SK-N-SH treated with all-trans-retinoic acid at 6 μM for 48 hours (cell line): ENCODE measurements at regions not wholly inside any gene's neighbourhood (a gene's known extent, or its start where the extent isn't known, plus 50 kb on each side); places are given as distances from the start of the nearest gene placed in this dataset.

Experiments
- ATAC-seq: fragments of 200-7000 bp; cut with Tn5 transposase; 3 replicates; pipeline ENCODE4 v1.9.1; 2020; ENCODE audit warnings: mild to moderate bottlenecking, moderate library complexity
- ARNTL ChIP-seq: fragments of 450-650 bp; formaldehyde crosslinking; IDR thresholded peaks from 2 replicates; pipeline ENCODE4 v1.5.0; 2020; ENCODE audit warnings: low read depth, mild to moderate bottlenecking, moderate library complexity, borderline replicate concordance
- BACH2 ChIP-seq: fragments of 250-450 bp; sonication (Bioruptor Pico); IDR thresholded peaks from 2 replicates; pipeline ENCODE4 v1.9.0; 2021; ENCODE audit warnings: mild to moderate bottlenecking, borderline replicate concordance
- CSDC2 ChIP-seq: fragments of 250-450 bp; sonication (Bioruptor Pico); IDR thresholded peaks from 2 replicates; pipeline ENCODE4 v1.5.0; 2020; ENCODE audit warnings: mild to moderate bottlenecking, moderate library complexity
- CSRNP3 ChIP-seq: fragments of 250-450 bp; sonication (Bioruptor Pico); IDR thresholded peaks from 2 replicates; pipeline ENCODE4 v1.5.1; 2021; ENCODE audit warnings: mild to moderate bottlenecking, moderate library complexity
- ESRRG ChIP-seq: fragments of 250-450 bp; sonication (Bioruptor Pico); IDR thresholded peaks from 2 replicates; pipeline ENCODE4 v1.6.1; 2021; ENCODE audit warnings: mild to moderate bottlenecking
- GLIS3 ChIP-seq: fragments of 250-450 bp; sonication (Bioruptor Pico); IDR thresholded peaks from 2 replicates; pipeline ENCODE4 v1.5.0; 2020; ENCODE audit warnings: mild to moderate bottlenecking, moderate library complexity
- ISL1 ChIP-seq: fragments of 250-450 bp; sonication (Bioruptor Pico); IDR thresholded peaks from 2 replicates; pipeline ENCODE4 v2.1.2; 2022; ENCODE audit warnings: mild to moderate bottlenecking, moderate library complexity
- OSR1 ChIP-seq: fragments of 250-450 bp; sonication (Bioruptor Pico); IDR thresholded peaks from 2 replicates; pipeline ENCODE4 v1.8.0; 2022; ENCODE audit warnings: moderate library complexity, mild to moderate bottlenecking, inconsistent platforms
- POU6F1 ChIP-seq: fragments of 250-450 bp; sonication (Bioruptor Pico); IDR thresholded peaks from 2 replicates; pipeline ENCODE4 v1.8.0; 2021; ENCODE audit warnings: low read depth, mild to moderate bottlenecking, moderate library complexity, borderline replicate concordance
- RARB ChIP-seq: fragments of 250-450 bp; sonication (Bioruptor Pico); IDR thresholded peaks from 2 replicates; pipeline ENCODE4 v1.8.0; 2021; ENCODE audit warnings: mild to moderate bottlenecking, moderate library complexity
- SNAI2 ChIP-seq: fragments of 250-450 bp; sonication (Bioruptor Pico); IDR thresholded peaks from 2 replicates; pipeline ENCODE4 v1.5.0; 2020; ENCODE audit warnings: mild to moderate bottlenecking, moderate library complexity
- TCF4 ChIP-seq: fragments of 250-450 bp; sonication (Bioruptor Pico); IDR thresholded peaks from 2 replicates; pipeline ENCODE4 v1.8.0; 2021; ENCODE audit warnings: mild to moderate bottlenecking, moderate library complexity, borderline replicate concordance
- TOX ChIP-seq: fragments of 250-450 bp; sonication (Bioruptor Pico); IDR thresholded peaks from 2 replicates; pipeline ENCODE4 v1.8.0; 2021; ENCODE audit warnings: mild to moderate bottlenecking, moderate library complexity, borderline replicate concordance
- TSHZ2 ChIP-seq: fragments of 250-450 bp; sonication (Bioruptor Pico); IDR thresholded peaks from 2 replicates; pipeline ENCODE4 v1.5.0; 2020; ENCODE audit warnings: mild to moderate bottlenecking, moderate library complexity
- ZFP30 ChIP-seq: fragments of 450-650 bp; formaldehyde crosslinking; IDR thresholded peaks from 2 replicates; pipeline ENCODE4 v1.5.0; 2022; ENCODE audit warnings: mild to moderate bottlenecking, moderate library complexity
- ZNF565 ChIP-seq: fragments of 450-650 bp; formaldehyde crosslinking; conservative IDR thresholded peaks from 2 replicates; pipeline ENCODE4 v1.5.0; 2020; ENCODE audit warnings: low read depth, mild to moderate bottlenecking, moderate library complexity
- TF ChIP-seq, protein P1 (sequence below): fragments of 250-450 bp; sonication (Bioruptor Pico); IDR thresholded peaks from 2 replicates; pipeline ENCODE4 v1.5.1; 2020; ENCODE audit warnings: low read depth, mild to moderate bottlenecking, moderate library complexity

DNA sequence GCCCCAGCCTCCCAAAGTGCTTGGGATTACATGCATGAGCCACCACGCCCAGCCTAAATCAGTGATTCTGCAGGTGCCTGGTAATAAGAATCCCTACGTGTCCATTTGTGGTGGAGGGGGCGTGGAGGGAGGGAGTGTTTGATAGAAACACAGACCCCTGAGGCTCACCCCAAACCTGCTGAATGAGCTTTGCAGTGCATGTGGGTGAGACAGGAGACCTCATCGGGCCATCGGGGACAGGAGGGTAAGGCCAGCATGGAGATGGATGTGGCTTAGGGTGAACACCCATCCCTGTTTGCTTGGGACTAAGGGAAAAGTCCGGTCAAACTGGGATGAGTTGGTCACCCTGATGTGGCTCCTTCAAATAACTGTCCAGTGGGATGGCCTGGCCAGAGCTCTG is 71.3 kb upstream of the ALX4 start:
- TF ChIP-seq CSDC2 (CRISPR knock-in tag) (no peak), ESRRG (CRISPR knock-in tag) (no peak), TCF4 (CRISPR knock-in tag) (no peak), CSRNP3 (CRISPR knock-in tag) (no peak), POU6F1 (no peak), GLIS3 (CRISPR knock-in tag) (no peak), ISL1 (CRISPR knock-in tag) (no peak), ZNF565 (no peak), BACH2 (CRISPR knock-in tag) (no peak)
- TF ChIP-seq, protein P1, sequence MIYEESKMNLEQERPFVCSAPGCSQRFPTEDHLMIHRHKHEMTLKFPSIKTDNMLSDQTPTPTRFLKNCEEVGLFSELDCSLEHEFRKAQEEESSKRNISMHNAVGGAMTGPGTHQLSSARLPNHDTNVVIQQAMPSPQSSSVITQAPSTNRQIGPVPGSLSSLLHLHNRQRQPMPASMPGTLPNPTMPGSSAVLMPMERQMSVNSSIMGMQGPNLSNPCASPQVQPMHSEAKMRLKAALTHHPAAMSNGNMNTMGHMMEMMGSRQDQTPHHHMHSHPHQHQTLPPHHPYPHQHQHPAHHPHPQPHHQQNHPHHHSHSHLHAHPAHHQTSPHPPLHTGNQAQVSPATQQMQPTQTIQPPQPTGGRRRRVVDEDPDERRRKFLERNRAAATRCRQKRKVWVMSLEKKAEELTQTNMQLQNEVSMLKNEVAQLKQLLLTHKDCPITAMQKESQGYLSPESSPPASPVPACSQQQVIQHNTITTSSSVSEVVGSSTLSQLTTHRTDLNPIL (CRISPR knock-in tag), result no peak
- ATAC-seq, result no peak

DNA sequence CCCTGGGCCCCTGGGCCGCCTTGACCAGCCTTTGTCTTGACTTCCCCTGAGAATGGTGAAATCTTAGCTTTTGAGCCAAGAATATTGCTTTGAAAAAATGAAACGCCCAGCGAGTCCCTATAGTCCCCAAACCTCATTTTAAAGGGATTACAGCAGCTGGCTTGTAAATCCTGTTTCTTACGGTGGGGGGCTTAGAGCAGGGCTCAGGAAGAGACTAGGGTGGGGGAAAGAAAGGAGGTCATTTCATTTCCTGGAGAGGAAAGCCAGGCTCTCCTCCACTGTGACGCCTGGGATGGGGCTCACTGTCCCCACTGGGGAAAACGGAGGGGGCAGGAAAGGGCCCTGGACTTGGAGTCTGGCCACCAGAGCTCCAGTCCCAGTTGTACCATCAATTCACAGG is 72.2 kb upstream of the ALX4 start:
- TF ChIP-seq OSR1 (CRISPR knock-in tag) (no peak), RARB (no peak), ZFP30 (CRISPR knock-in tag) (no peak), CSRNP3 (CRISPR knock-in tag) (no peak), TOX (CRISPR knock-in tag) (no peak), BACH2 (CRISPR knock-in tag) (no peak)
- ATAC-seq, result no peak

GRCh38 chr11:44382656-44383240 is 72.8 kb upstream of the ALX4 start:
- TF ChIP-seq TOX (CRISPR knock-in tag) (no peak), POU6F1 (no peak), ARNTL (CRISPR knock-in tag) (no peak), SNAI2 (CRISPR knock-in tag) (no peak), TSHZ2 (CRISPR knock-in tag) (no peak)
- TF ChIP-seq, protein P1 (CRISPR knock-in tag), result no peak
- ATAC-seq, result no peak
